CD14-positive monocyte (primary cell): ENCODE measurements at regions not wholly inside any gene's neighbourhood (a gene's known extent, or its start where the extent isn't known, plus 50 kb on each side); places are given as distances from the start of the nearest gene placed in this dataset.

Source experiments
- DNase-seq, 3 donors: peaks; one replicate each; pipeline ENCODE4 v3.0.0-alpha.2; 2011 to 2022
- H2AFZ ChIP-seq: 2 replicates; pipeline ENCODE4 v1.6.0; 2012; ENCODE audit warnings: mild to moderate bottlenecking, low read depth, low read length, inconsistent platforms; ENCODE audit not compliant: insufficient read depth, poor library complexity, severe bottlenecking
- H3K27ac ChIP-seq, 2 donors: 1 replicate in 1 of 2; 2 replicates in 1 of 2; pipeline ENCODE4 v1.5.1; 2012 to 2013; ENCODE audit warnings: low read length in 2 of 2, control low read depth in 1 of 2, inconsistent platforms in 1 of 2, low read depth in 1 of 2, mild to moderate bottlenecking in 1 of 2
- H3K27me3 ChIP-seq, 2 donors: one replicate each; pipeline versions ENCODE4 v1.6.0 to v1.6.1; 2011 to 2013; ENCODE audit warnings: low read length in 2 of 2; ENCODE audit not compliant: control insufficient read depth in 2 of 2, insufficient read depth in 2 of 2
- H3K36me3 ChIP-seq, 2 donors: replicated peaks in 1 of 2; 1 replicate in 1 of 2; 2 replicates in 1 of 2; pipeline versions ENCODE4 v1.5.1 to v1.6.1; 2012 to 2013; ENCODE audit warnings: low read length in 2 of 2, control low read depth in 1 of 2, inconsistent platforms in 1 of 2, mild to moderate bottlenecking in 1 of 2; ENCODE audit not compliant: insufficient read depth in 2 of 2, control insufficient read depth in 1 of 2
- H3K4me1 ChIP-seq, 2 donors: 1 replicate in 1 of 2; 2 replicates in 1 of 2; pipeline versions ENCODE4 v1.5.1 to v1.6.1; 2012 to 2013; ENCODE audit warnings: low read length in 2 of 2, control low read depth in 1 of 2, inconsistent platforms in 1 of 2, mild to moderate bottlenecking in 1 of 2, moderate library complexity in 1 of 2; ENCODE audit not compliant: insufficient read depth in 2 of 2, control insufficient read depth in 1 of 2
- H3K4me2 ChIP-seq: replicated peaks from 2 replicates; pipeline ENCODE3; 2012; ENCODE audit warnings: low read length, moderate library complexity, mild to moderate bottlenecking; ENCODE audit not compliant: poor library complexity, severe bottlenecking; ENCODE audit errors: extremely low read depth
- H3K4me3 ChIP-seq, 3 experiments: fragments of 200-600 bp in 1 of 3; sonication (generic) in 1 of 3; replicated peaks in 1 of 3; 1 replicate in 2 of 3; 2 replicates in 1 of 3; pipeline ENCODE4 v1.5.1; 2011 to 2013; ENCODE audit warnings: low read length in 3 of 3, mild to moderate bottlenecking in 3 of 3, control low read depth in 2 of 3, low read depth in 2 of 3, inconsistent platforms in 1 of 3, moderate library complexity in 1 of 3
- H3K79me2 ChIP-seq: 2 replicates; pipeline ENCODE4 v1.6.0; 2012; ENCODE audit warnings: mild to moderate bottlenecking, control low read depth, inconsistent platforms, low read length, moderate library complexity; ENCODE audit not compliant: insufficient read depth
- H3K9ac ChIP-seq: 2 replicates; pipeline ENCODE4 v1.6.0; 2017; ENCODE audit warnings: low read length, mild to moderate bottlenecking; ENCODE audit not compliant: insufficient read depth, poor library complexity, severe bottlenecking
- H3K9me3 ChIP-seq, 2 donors: replicated peaks in 1 of 2; 1 replicate in 1 of 2; 2 replicates in 1 of 2; pipeline versions ENCODE4 v1.5.1 to v1.6.1; 2012 to 2013; ENCODE audit warnings: low read length in 2 of 2, control low read depth in 1 of 2; ENCODE audit not compliant: control insufficient read depth in 1 of 2, insufficient read depth in 1 of 2
- H4K20me1 ChIP-seq: 2 replicates; pipeline ENCODE4 v1.6.0; 2012; ENCODE audit warnings: mild to moderate bottlenecking, low read length, control low read depth, moderate library complexity; ENCODE audit not compliant: insufficient read depth
- H3K27ac Mint-ChIP-seq, 7 donors: one replicate each; pipeline ENCODE4 v1.8.0; 2020; ENCODE audit warnings: mild to moderate bottlenecking in 7 of 7, mixed read lengths in 7 of 7, moderate library complexity in 6 of 7, inconsistent platforms in 2 of 7
- H3K27me3 Mint-ChIP-seq, 3 donors: one replicate each; pipeline ENCODE4 v1.8.0; 2021 to 2022; ENCODE audit warnings: low read depth in 3 of 3, mild to moderate bottlenecking in 3 of 3, mixed read lengths in 3 of 3, moderate library complexity in 3 of 3, inconsistent platforms in 1 of 3
- H3K36me3 Mint-ChIP-seq, 2 donors: one replicate each; pipeline ENCODE4 v1.8.0; 2020; ENCODE audit warnings: mixed read lengths in 2 of 2, inconsistent platforms in 1 of 2, mild to moderate bottlenecking in 1 of 2
- H3K4me1 Mint-ChIP-seq: one replicate; pipeline ENCODE4 v1.8.0; 2020; ENCODE audit warnings: mild to moderate bottlenecking, mixed read lengths
- H3K4me3 Mint-ChIP-seq, 2 donors: one replicate each; pipeline ENCODE4 v1.8.0; 2020; ENCODE audit warnings: mild to moderate bottlenecking in 2 of 2, mixed read lengths in 2 of 2, moderate library complexity in 1 of 2
- H3K9me3 Mint-ChIP-seq, 7 donors: one replicate each; pipeline ENCODE4 v1.8.0; 2020 to 2022; ENCODE audit warnings: mixed read lengths in 7 of 7, mild to moderate bottlenecking in 6 of 7, moderate library complexity in 6 of 7, inconsistent platforms in 2 of 7
- WGBS: methylation state at CpG from one replicate; pipeline ENCODE4 v1.1.5; 2013; ENCODE audit warnings: missing lambda C conversion rate; ENCODE audit not compliant: insufficient coverage; 5-methylcytosine and 5-hydroxymethylcytosine counted together
- intact Hi-C, 2 donors: fragments of 100-400 bp; cut with micrococcal nuclease; formaldehyde crosslinking; loops; one replicate each; pipeline versions ENCODE4 v1.15.0 to v1.15.1; 2023
- TF ChIP-seq, protein P1 (sequence below): fragments of 200-600 bp; IDR thresholded peaks from one replicate; pipeline ENCODE4 v1.8.0; 2022; ENCODE audit warnings: antibody characterized with exemption, mild to moderate bottlenecking

DNA sequence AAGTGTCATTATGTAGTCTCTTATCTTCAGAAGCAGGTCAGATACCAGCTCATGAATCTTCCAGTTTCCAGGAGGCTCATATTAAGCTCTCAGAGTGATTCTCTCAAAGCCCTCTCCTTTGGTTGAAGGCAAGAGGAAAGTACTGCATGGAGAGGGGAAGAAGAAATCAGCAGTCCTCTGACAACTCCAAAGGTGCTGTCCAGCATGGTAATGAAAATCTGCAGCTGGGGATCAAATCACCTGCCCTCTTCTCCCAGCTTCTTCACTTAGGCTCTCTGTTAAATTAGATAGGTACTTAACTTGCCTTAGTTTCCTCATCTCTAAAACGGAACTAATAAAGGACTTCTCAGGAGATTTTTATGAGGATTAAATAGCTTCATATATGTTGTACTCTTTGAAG lies 738.8 kb upstream of the GOLIM4 start:
- intact Hi-C loops = no loop called here
- no peak overlapping the region for H3K27ac Mint-ChIP-seq
- Histone ChIP-seq H3K9me3 (peaks cover 0 to 6% of the 10 kb centered on the region in 2 donors), H3K79me2 (no peaks in the 10 kb centered on the region), H4K20me1 (no peaks in the 10 kb centered on the region), H3K4me1 (no peaks in the 10 kb centered on the region), H3K36me3 (no peaks in the 10 kb centered on the region), H3K4me3 (no peak overlapping the region), H2AFZ (no peak overlapping the region), H3K27ac (no peak overlapping the region), H3K9ac (no peak overlapping the region), H3K4me2 (no peak overlapping the region), H3K27me3 (no peaks in the 10 kb centered on the region)
- peaks cover 3 to 10% (median 6%) of the 10 kb centered on the region in 7 donors for H3K9me3 Mint-ChIP-seq
- no CpG with 5 or more reads among the region's 1 CpG for WGBS
- TF ChIP-seq, protein P1, sequence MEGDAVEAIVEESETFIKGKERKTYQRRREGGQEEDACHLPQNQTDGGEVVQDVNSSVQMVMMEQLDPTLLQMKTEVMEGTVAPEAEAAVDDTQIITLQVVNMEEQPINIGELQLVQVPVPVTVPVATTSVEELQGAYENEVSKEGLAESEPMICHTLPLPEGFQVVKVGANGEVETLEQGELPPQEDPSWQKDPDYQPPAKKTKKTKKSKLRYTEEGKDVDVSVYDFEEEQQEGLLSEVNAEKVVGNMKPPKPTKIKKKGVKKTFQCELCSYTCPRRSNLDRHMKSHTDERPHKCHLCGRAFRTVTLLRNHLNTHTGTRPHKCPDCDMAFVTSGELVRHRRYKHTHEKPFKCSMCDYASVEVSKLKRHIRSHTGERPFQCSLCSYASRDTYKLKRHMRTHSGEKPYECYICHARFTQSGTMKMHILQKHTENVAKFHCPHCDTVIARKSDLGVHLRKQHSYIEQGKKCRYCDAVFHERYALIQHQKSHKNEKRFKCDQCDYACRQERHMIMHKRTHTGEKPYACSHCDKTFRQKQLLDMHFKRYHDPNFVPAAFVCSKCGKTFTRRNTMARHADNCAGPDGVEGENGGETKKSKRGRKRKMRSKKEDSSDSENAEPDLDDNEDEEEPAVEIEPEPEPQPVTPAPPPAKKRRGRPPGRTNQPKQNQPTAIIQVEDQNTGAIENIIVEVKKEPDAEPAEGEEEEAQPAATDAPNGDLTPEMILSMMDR = no peak
- H3K4me1 Mint-ChIP-seq = no peaks in the 10 kb centered on the region
- no peak overlapping the region for H3K4me3 Mint-ChIP-seq
- H3K27me3 Mint-ChIP-seq = peaks cover 0 to 5% (median 0%) of the 10 kb centered on the region in 3 donors
- no peaks in the 10 kb centered on the region for H3K36me3 Mint-ChIP-seq
- no peak for DNase-seq

DNA sequence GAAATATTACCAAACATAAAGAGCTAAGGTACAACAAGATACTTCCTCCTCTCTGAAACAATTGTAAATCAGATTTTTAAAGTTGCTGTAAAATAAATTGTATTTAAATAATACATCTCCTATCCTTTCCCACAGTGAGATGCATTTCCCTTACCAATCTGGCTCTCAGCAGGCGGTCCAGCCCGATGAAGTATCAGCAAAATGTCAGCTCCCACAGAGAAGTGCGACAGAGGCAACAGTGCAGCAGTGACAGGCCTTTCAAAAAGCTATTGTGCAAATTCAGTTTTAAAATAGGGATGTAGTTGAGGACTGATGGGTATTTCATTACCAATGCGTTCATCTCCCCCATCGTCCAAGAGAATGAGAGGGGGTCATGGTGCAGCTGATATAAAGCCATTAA lies 733.2 kb upstream of the GOLIM4 start:
- Histone ChIP-seq H3K36me3 (no peaks in the 10 kb centered on the region), H3K27me3 (no peaks in the 10 kb centered on the region), H4K20me1 (no peaks in the 10 kb centered on the region), H3K27ac (no peak overlapping the region), H3K4me2 (no peak overlapping the region), H3K9me3 (peaks cover 0 to 6% of the 10 kb centered on the region in 2 donors), H2AFZ (no peak overlapping the region), H3K4me3 (no peak overlapping the region), H3K79me2 (no peaks in the 10 kb centered on the region), H3K4me1 (no peaks in the 10 kb centered on the region), H3K9ac (no peak overlapping the region)
- TF ChIP-seq, protein P1 = no peak
- H3K36me3 Mint-ChIP-seq = no peaks in the 10 kb centered on the region
- peaks cover 3 to 9% (median 6%) of the 10 kb centered on the region in 7 donors for H3K9me3 Mint-ChIP-seq
- no peak overlapping the region for H3K27ac Mint-ChIP-seq
- 100% methylated on average over 2 of the region's 5 CpGs for WGBS
- no peak overlapping the region for H3K4me3 Mint-ChIP-seq
- intact Hi-C loops = no loop called here
- H3K4me1 Mint-ChIP-seq = peaks cover 12% of the 10 kb centered on the region
- no peak for DNase-seq
- peaks cover 0 to 3% (median 0%) of the 10 kb centered on the region in 3 donors for H3K27me3 Mint-ChIP-seq
